Non-pigmented ciliary epithelial cell (primary cell): ENCODE measurements at regions not wholly inside any gene's neighbourhood (a gene's known extent, or its start where the extent isn't known, plus 50 kb on each side); places are given as distances from the start of the nearest gene placed in this dataset.
"Not testable (repeated sequence)": the region's sequence is repeated elsewhere in the genome, so short reads cannot be mapped to it uniquely, and the experiment has no call there.

Experiments
- DNase-seq: peaks from one replicate; pipeline ENCODE4 v3.0.0-alpha.2; 2010; ENCODE audit warnings: low read depth

- DNase-seq = no peak
Observed at GRCh38 chr13:76829572-76830327, 56.5 kb downstream of the KCTD12 start.

- DNase-seq = no peak
Observed at GRCh38 chr13:76828316-76828741, 57.9 kb downstream of the KCTD12 start.

GRCh38 chr13:76826527-76826926 lies 59.7 kb downstream of the KCTD12 start:
- no peak for DNase-seq

- DNase-seq = no peak
Observed at GRCh38 chr13:76825430-76825829, 60.8 kb downstream of the KCTD12 start.

GRCh38 chr13:76823969-76824368 lies 62.2 kb downstream of the KCTD12 start:
- no peak for DNase-seq

GRCh38 chr13:76822698-76823267 lies 63.4 kb downstream of the KCTD12 start:
- no peak for DNase-seq

GRCh38 chr13:76821222-76821621 lies 65.0 kb downstream of the KCTD12 start:
- not testable (repeated sequence) for DNase-seq

GRCh38 chr13:76820759-76821158 lies 65.4 kb downstream of the KCTD12 start:
- no peak for DNase-seq

- no peak for DNase-seq
Observed at GRCh38 chr13:76816394-76816793, 69.8 kb downstream of the KCTD12 start.

GRCh38 chr13:76815344-76815743 lies 70.9 kb downstream of the KCTD12 start:
- no peak for DNase-seq

GRCh38 chr13:76813891-76814290 lies 72.3 kb downstream of the KCTD12 start:
- DNase-seq = no peak

GRCh38 chr13:76813000-76813691 lies 73.1 kb downstream of the KCTD12 start:
- no peak for DNase-seq

GRCh38 chr13:76812206-76812897 lies 73.9 kb downstream of the KCTD12 start:
- DNase-seq = no peak

GRCh38 chr13:76809389-76809788 lies 76.8 kb downstream of the KCTD12 start:
- no peak for DNase-seq

- no peak for DNase-seq
Observed at GRCh38 chr13:76808927-76809326, 77.3 kb downstream of the KCTD12 start.

- DNase-seq = no peak
Observed at GRCh38 chr13:76804801-76805200, 81.4 kb downstream of the KCTD12 start.

- no peak for DNase-seq
Observed at GRCh38 chr13:76803831-76804230, 82.4 kb downstream of the KCTD12 start.

GRCh38 chr13:76800943-76801342 lies 85.3 kb downstream of the KCTD12 start:
- no peak for DNase-seq

GRCh38 chr13:76799696-76800095 lies 86.5 kb downstream of the KCTD12 start:
- DNase-seq = no peak

- DNase-seq = no peak
Observed at GRCh38 chr13:76798037-76798436, 88.2 kb downstream of the KCTD12 start.

- DNase-seq = no peak
Observed at GRCh38 chr13:76797361-76797760, 88.8 kb downstream of the KCTD12 start.

- DNase-seq = no peak
Observed at GRCh38 chr13:76796851-76797250, 89.4 kb downstream of the KCTD12 start.
